Heart right ventricle (tissue), 16 donors: ENCODE measurements at regions not wholly inside any gene's neighbourhood (a gene's known extent, or its start where the extent isn't known, plus 50 kb on each side); places are given as distances from the start of the nearest gene placed in this dataset.
A peak's percentile ranks its signal among the peaks of the same experiment; 100 is the strongest.

Source experiments
- ATAC-seq, 8 donors: fragments of 200-7000 bp; cut with Tn5 transposase; one replicate each; pipeline ENCODE4 v1.9.1; 2020; ENCODE audit warnings: mild to moderate bottlenecking in 8 of 8, moderate library complexity in 8 of 8, moderate number of reproducible peaks in 1 of 8
- DNase-seq, 2 donors: peaks; one replicate each; pipeline ENCODE4 v3.0.0-alpha.2; 2020
- H3K27ac ChIP-seq, 10 donors: fragments of 200-600 bp; sonication (generic) in 2 of 10; one replicate each; pipeline versions ENCODE4 v1.5.0 to v1.8.0; 2020 to 2022; ENCODE audit warnings: mild to moderate bottlenecking in 3 of 10
- H3K27me3 ChIP-seq, 7 donors: fragments of 200-600 bp; one replicate each; pipeline ENCODE4 v1.8.0; 2021 to 2022; ENCODE audit warnings: mild to moderate bottlenecking in 2 of 7
- H3K36me3 ChIP-seq, 9 donors: fragments of 200-600 bp; sonication (generic) in 1 of 9; one replicate each; pipeline versions ENCODE4 v1.5.0 to v1.8.0; 2020 to 2022; ENCODE audit warnings: mild to moderate bottlenecking in 2 of 9
- H3K4me1 ChIP-seq, 9 donors: fragments of 200-600 bp; sonication (generic) in 1 of 9; one replicate each; pipeline versions ENCODE4 v1.5.0 to v1.8.0; 2020 to 2022; ENCODE audit warnings: mild to moderate bottlenecking in 4 of 9
- H3K4me3 ChIP-seq, 10 donors: fragments of 200-600 bp; sonication (generic) in 2 of 10; one replicate each; pipeline versions ENCODE4 v1.5.0 to v1.8.0; 2020 to 2022; ENCODE audit warnings: mild to moderate bottlenecking in 7 of 10, moderate library complexity in 2 of 10
- H3K9me3 ChIP-seq, 11 donors: fragments of 200-600 bp in 10 of 11; sonication (generic) in 2 of 11; one replicate each; pipeline versions ENCODE4 v1.5.0 to v1.8.0; 2013 to 2022; ENCODE audit warnings: mild to moderate bottlenecking in 2 of 11, control low read depth in 1 of 11, moderate library complexity in 1 of 11
- CTCF ChIP-seq, 9 donors: fragments of 200-600 bp; sonication (generic) in 2 of 9; IDR thresholded peaks; one replicate each; pipeline versions ENCODE4 v1.5.0 to v1.8.0; 2021 to 2022; ENCODE audit warnings: antibody characterized with exemption in 9 of 9, mild to moderate bottlenecking in 5 of 9, moderate library complexity in 1 of 9
- WGBS, 2 donors: extraction: QIAGEN DNeasy Blood & Tissue Kit; methylation state at CpG; one replicate each; pipeline ENCODE4 v1.1.7; 2013; ENCODE audit warnings: inconsistent platforms in 1 of 2; 5-methylcytosine and 5-hydroxymethylcytosine counted together
- intact Hi-C, 10 donors: fragments of 100-400 bp; cut with DNase I; formaldehyde crosslinking; loops; one replicate each; pipeline versions ENCODE4 v1.11.1 to v1.14.2; 2022
- donor health status: Arrhythmogenic right ventricular cardiomyopathy.
- donor health status: ischemic (EF 13 %, LVEDD 7.1; RV severe dilation, severe dysfunction).
- donor health status: healthy with polysubstance abuse.
- donor health status: DM: no; HTN: yes; CAD: no.
- donor health status: DM: no; HTN: no; CAD: no.
- donor health status: ischemic (EF 25% LVEDD 6.9; RV normal size, moderate dysfunction).
- donor health status: ischemic (EF 25% LVEDD 5.7; RV mildly dilated, moderate dysfunction).
- donor health status: healthy.
- donor health status: DM: yes; HTN: yes; CAD: no.
- donor health status: Ischemic cardiomyopathy.
- donor health status: ischemic (EF 35%, LVEDD 5.7; RV mildly dilated, moderate dysfunction).
- donor health status: nonischemic (EF 11% LVEDD 7.7; RV severe dilation, severe dysfunction).
- donor health status: DM: yes; HTN: yes; CAD: no.
- donor health status: PGD.
- donor health status: ischemic (EF 29% LVEDD 5.4; RV normal size, mild dysfunction).
- donor health status: nonischemic (EF 23%, LVEDD 6.1; RV moderate dilation, normal function).

GRCh38 chr5:4128994-4129393 lies 533.4 kb downstream of the IRX1 start:
- Histone ChIP-seq H3K27me3 (peaks cover 0 to 3% (median 0%) of the 10 kb centered on the region in 7 donors), H3K4me1 (no peaks in the 10 kb centered on the region), H3K9me3 (peaks cover 0 to 15% (median 0%) of the 10 kb centered on the region in 11 donors), H3K36me3 (no peaks in the 10 kb centered on the region), H3K27ac (no peak overlapping the region), H3K4me3 (no peak overlapping the region)
- intact Hi-C loops, result no loop called here
- ATAC-seq (peak in 3 of 8 donors; percentile 41 to 66 (median 42)), DNase-seq (peak in 1 of 2 donors; percentile 20)
- no peak for TF ChIP-seq CTCF (IDR thresholded peaks at IDR 0.05)
- WGBS, 2 donors, result 80 to 81% methylated on average over 9 of the region's 9 CpGs

- Histone ChIP-seq H3K4me3 (no peak overlapping the region), H3K27me3 (peaks cover 0 to 3% (median 0%) of the 10 kb centered on the region in 7 donors), H3K36me3 (no peaks in the 10 kb centered on the region), H3K4me1 (no peaks in the 10 kb centered on the region), H3K9me3 (peaks cover 0 to 15% (median 0%) of the 10 kb centered on the region in 11 donors), H3K27ac (no peak overlapping the region)
- no peak for DNase-seq
- intact Hi-C loops, result no loop called here
- peak in 1 of 8 donors; percentile 63 for ATAC-seq
- no peak for TF ChIP-seq CTCF (IDR thresholded peaks at IDR 0.05)
- WGBS, 2 donors, result 67 to 75% methylated on average over 7 of the region's 7 CpGs
Observed at GRCh38 chr5:4129523-4129922, 533.9 kb downstream of the IRX1 start.

- no peaks in the 10 kb centered on the region for H3K36me3 ChIP-seq
- WGBS, 2 donors, result 51 to 53% methylated on average over 3 of the region's 3 CpGs
- TF ChIP-seq CTCF (IDR thresholded peaks at IDR 0.05), result no peak
- H3K27me3 ChIP-seq, result peaks cover 0 to 3% (median 0%) of the 10 kb centered on the region in 7 donors
- no peak overlapping the region for H3K27ac ChIP-seq
- no peaks in the 10 kb centered on the region for H3K4me1 ChIP-seq
- H3K4me3 ChIP-seq, result no peak overlapping the region
- ATAC-seq, result no peak
- no peak for DNase-seq
- H3K9me3 ChIP-seq, result peaks cover 0 to 15% (median 0%) of the 10 kb centered on the region in 11 donors
- intact Hi-C loops, result no loop called here
Observed at GRCh38 chr5:4130819-4131218, 535.2 kb downstream of the IRX1 start.

GRCh38 chr5:4137781-4138180 lies 542.1 kb downstream of the IRX1 start:
- no peaks in the 10 kb centered on the region for H3K4me1 ChIP-seq
- ATAC-seq (no peak), DNase-seq (no peak)
- TF ChIP-seq CTCF (IDR thresholded peaks at IDR 0.05), result no peak
- H3K27ac ChIP-seq, result no peak overlapping the region
- peaks cover 0 to 4% (median 0%) of the 10 kb centered on the region in 7 donors for H3K27me3 ChIP-seq
- no peak overlapping the region for H3K4me3 ChIP-seq
- peaks cover 0 to 12% (median 0%) of the 10 kb centered on the region in 11 donors for H3K9me3 ChIP-seq
- intact Hi-C loops, result no loop called here
- H3K36me3 ChIP-seq, result no peaks in the 10 kb centered on the region
- WGBS, 2 donors, result 48 to 49% methylated on average over 7 of the region's 7 CpGs
